Effector memory CD4-positive, alpha-beta T cell (primary cell): ENCODE measurements at regions not wholly inside any gene's neighbourhood (a gene's known extent, or its start where the extent isn't known, plus 50 kb on each side); places are given as distances from the start of the nearest gene placed in this dataset.

Experiments
- DNase-seq, 3 donors: peaks; one replicate each; pipeline ENCODE4 v3.0.0-alpha.2; 2020
- H3K27ac ChIP-seq: 2 replicates; pipeline ENCODE4 v1.7.0; 2013; ENCODE audit warnings: mild to moderate bottlenecking, low read length, moderate library complexity; ENCODE audit not compliant: insufficient read depth, poor library complexity, severe bottlenecking
- H3K27me3 ChIP-seq: replicated peaks from 2 replicates; pipeline ENCODE4 v1.7.0; 2013; ENCODE audit warnings: mild to moderate bottlenecking, low read length; ENCODE audit not compliant: insufficient read depth, control insufficient read depth, poor library complexity, severe bottlenecking
- H3K36me3 ChIP-seq: 2 replicates; pipeline ENCODE4 v1.7.0; 2013; ENCODE audit warnings: mild to moderate bottlenecking, low read length, moderate library complexity; ENCODE audit not compliant: control insufficient read depth, insufficient read depth
- H3K4me1 ChIP-seq: 2 replicates; pipeline ENCODE4 v1.7.0; 2013; ENCODE audit warnings: low read length, mild to moderate bottlenecking; ENCODE audit not compliant: control insufficient read depth, insufficient read depth, poor library complexity, severe bottlenecking
- H3K4me3 ChIP-seq: 2 replicates; pipeline ENCODE4 v1.7.0; 2013; ENCODE audit warnings: low read length, low read depth, mild to moderate bottlenecking; ENCODE audit not compliant: insufficient read depth, poor library complexity, severe bottlenecking
- H3K9me3 ChIP-seq: 2 replicates; pipeline ENCODE4 v1.7.0; 2013; ENCODE audit warnings: mild to moderate bottlenecking, low read length, moderate library complexity; ENCODE audit not compliant: control insufficient read depth

- H3K27me3 ChIP-seq, result no peaks in the 10 kb centered on the region
- no peaks in the 10 kb centered on the region for H3K36me3 ChIP-seq
- peak; percentile 55 to 82 (median 77) for DNase-seq
- H3K4me3 ChIP-seq, result peak overlapping the region; percentile 60
- no peaks in the 10 kb centered on the region for H3K9me3 ChIP-seq
- H3K27ac ChIP-seq, result peak overlapping the region; percentile 72
- peaks cover 4% of the 10 kb centered on the region for H3K4me1 ChIP-seq
These were observed 72.8 kb upstream of the ZNF722 start for GRCh38 chr7:63925626-63926460.

GRCh38 chr7:63927261-63927660, 71.4 kb upstream of the ZNF722 start:
- no peaks in the 10 kb centered on the region for H3K9me3 ChIP-seq
- no peak overlapping the region for H3K27ac ChIP-seq
- DNase-seq, result no peak
- H3K36me3 ChIP-seq, result no peaks in the 10 kb centered on the region
- peak overlapping the region; percentile 60 for H3K4me3 ChIP-seq
- no peaks in the 10 kb centered on the region for H3K27me3 ChIP-seq
- peaks cover 4% of the 10 kb centered on the region for H3K4me1 ChIP-seq

GRCh38 chr7:63931057-63931600, 67.5 kb upstream of the ZNF722 start:
- Histone ChIP-seq H3K4me1 (no peaks in the 10 kb centered on the region), H3K27ac (no peak overlapping the region), H3K9me3 (no peaks in the 10 kb centered on the region), H3K27me3 (no peaks in the 10 kb centered on the region), H3K4me3 (no peak overlapping the region), H3K36me3 (no peaks in the 10 kb centered on the region)
- DNase-seq, result no peak

GRCh38 chr7:63931985-63932577, 66.6 kb upstream of the ZNF722 start:
- no peak overlapping the region for H3K4me3 ChIP-seq

More at GRCh38 chr7:63931985-63932577, 66.6 kb upstream of the ZNF722 start:
- no peak for DNase-seq
- H3K27ac ChIP-seq, result no peak overlapping the region
- H3K4me1 ChIP-seq, result no peaks in the 10 kb centered on the region
- H3K36me3 ChIP-seq, result no peaks in the 10 kb centered on the region
- no peaks in the 10 kb centered on the region for H3K27me3 ChIP-seq
- no peaks in the 10 kb centered on the region for H3K9me3 ChIP-seq
